GM12865 (cell line): ENCODE measurements at regions not wholly inside any gene's neighbourhood (a gene's known extent, or its start where the extent isn't known, plus 50 kb on each side); places are given as distances from the start of the nearest gene placed in this dataset.

Source experiments
- DNase-seq: peaks from one replicate; pipeline ENCODE4 v3.0.0; 2010; ENCODE audit warnings: low read depth
- H3K4me3 ChIP-seq: 2 replicates; pipeline ENCODE4 v1.5.1; 2011; ENCODE audit warnings: mild to moderate bottlenecking, low read depth, low read length, control low read depth
- CTCF ChIP-seq: IDR thresholded peaks from 2 replicates; pipeline ENCODE4 v1.5.1; 2011; ENCODE audit warnings: low read length, control low read depth, low read depth, inconsistent platforms; ENCODE audit not compliant: insufficient read depth; ENCODE audit errors: missing control alignments

DNA sequence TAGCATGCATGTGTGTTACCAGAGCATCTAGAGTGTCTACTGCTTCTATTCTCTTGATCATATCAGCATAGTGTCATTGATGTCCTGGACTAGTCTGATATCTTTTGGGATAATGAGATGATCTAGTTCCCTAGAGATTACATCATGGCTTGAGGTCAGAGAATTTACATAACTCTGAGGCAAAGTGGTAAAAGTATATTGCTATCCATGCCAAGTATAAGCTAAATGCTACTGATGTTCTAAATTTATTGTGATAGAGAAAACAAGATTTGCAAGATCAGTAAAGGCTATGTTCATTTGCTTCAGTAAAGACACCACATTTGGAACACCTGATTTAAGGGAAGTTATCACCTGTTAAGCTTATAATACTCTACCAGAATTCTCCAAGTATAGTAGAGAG is 280.7 kb upstream of the PSMD7 start:
- no peak for DNase-seq
- H3K4me3 ChIP-seq, result no peak overlapping the region
- no peak for TF ChIP-seq CTCF

- no peak overlapping the region for H3K4me3 ChIP-seq
- TF ChIP-seq CTCF, result no peak
- no peak for DNase-seq
Observed at GRCh38 chr16:73998707-73999106, 297.9 kb upstream of the PSMD7 start.

DNA sequence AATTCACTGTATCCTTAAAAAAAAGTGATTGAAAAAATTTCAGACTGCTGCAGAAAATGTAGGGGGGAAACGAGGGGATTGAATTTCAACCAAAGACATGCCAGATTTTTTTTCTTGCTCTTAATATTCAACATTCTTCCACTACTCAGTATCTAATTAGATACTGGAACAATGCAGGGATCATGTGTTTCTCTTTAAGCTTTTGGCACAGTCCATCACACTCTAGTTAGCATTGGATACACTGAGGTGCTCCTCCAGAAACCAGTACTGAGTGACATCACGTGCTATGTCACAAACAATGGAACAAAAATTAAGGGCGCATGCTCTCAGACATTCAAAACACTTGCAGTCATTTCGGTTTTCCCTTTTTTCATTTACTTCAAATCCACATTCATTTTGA is 298.6 kb upstream of the PSMD7 start:
- no peak overlapping the region for H3K4me3 ChIP-seq
- DNase-seq, result no peak
- no peak for TF ChIP-seq CTCF

- TF ChIP-seq CTCF, result no peak
- no peak for DNase-seq
- no peak overlapping the region for H3K4me3 ChIP-seq
Observed at GRCh38 chr16:73997340-73997711, 299.3 kb upstream of the PSMD7 start.

DNA sequence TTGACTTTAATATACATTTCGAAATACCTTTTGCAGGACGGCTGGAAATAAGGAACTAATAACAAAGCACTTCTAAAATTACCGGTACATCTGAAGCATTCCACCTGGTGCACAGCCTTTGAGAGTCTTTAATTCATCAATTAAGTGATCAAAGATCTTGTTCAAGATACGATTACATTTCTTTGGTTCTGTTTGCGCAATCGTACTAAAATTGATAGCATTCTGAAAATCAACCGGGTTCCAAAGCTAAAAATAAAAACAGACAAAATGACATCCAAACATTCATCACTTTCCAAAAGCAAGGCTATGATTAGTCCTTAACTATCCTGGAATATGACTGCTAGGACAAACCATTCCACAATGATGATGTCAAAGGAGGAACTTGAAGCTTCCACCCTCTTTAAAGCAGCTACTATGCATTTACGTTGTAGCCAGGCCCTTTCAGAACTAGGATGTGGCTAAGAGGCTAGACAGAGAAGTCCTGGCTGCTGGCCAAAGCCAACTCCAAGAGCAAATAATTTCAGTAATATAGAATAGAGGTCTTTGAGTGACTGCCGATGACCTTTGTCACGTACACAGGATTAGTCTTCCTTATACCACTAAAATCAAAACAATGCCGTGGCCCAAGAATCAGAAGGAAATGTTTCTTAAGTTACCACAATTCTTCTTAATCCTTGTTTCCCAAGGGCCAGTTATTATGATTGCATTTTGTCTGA is 299.8 kb upstream of the PSMD7 start:
- no peak overlapping the region for H3K4me3 ChIP-seq
- DNase-seq, result no peak
- no peak for TF ChIP-seq CTCF

- no peak for DNase-seq
- H3K4me3 ChIP-seq, result no peak overlapping the region
- TF ChIP-seq CTCF, result no peak
Observed at GRCh38 chr16:73993878-73994277, 302.7 kb upstream of the PSMD7 start.

GRCh38 chr16:73978407-73978784 is 318.2 kb upstream of the PSMD7 start:
- no peak for TF ChIP-seq CTCF
- no peak overlapping the region for H3K4me3 ChIP-seq
- DNase-seq, result no peak
